ENCODE measurements at regions not wholly inside any gene's neighbourhood (a gene's known extent, or its start where the extent isn't known, plus 50 kb on each side); places are given as distances from the start of the nearest gene placed in this dataset.

GRCh38 chr5:96049398-96050272 lies 88.0 kb upstream of the ELL2 start (continued):
- TF ChIP-seq ZSCAN20 (CRISPR knock-in tag; IDR thresholded peaks at IDR 0.05) = no peak
- no peak for TF ChIP-seq HOXB13 (CRISPR knock-in tag; IDR thresholded peaks at IDR 0.05; ENCODE audit: low read depth)
- no peak for TF ChIP-seq SMC3 (IDR thresholded peaks at IDR 0.05)
- no peak for TF ChIP-seq CHD4 (IDR thresholded peaks at IDR 0.05; ENCODE audit: borderline replicate concordance)
- TF ChIP-seq NR3C1 (IDR thresholded peaks at IDR 0.05) = no peak
- TF ChIP-seq SREBF2 (IDR thresholded peaks at IDR 0.05) = no peak
- TF ChIP-seq TP53 (CRISPR knock-in tag; IDR thresholded peaks at IDR 0.05) = no peak
- no peak for TF ChIP-seq CBX2 (IDR thresholded peaks at IDR 0.05; ENCODE audit: borderline replicate concordance, low read depth)
- TF ChIP-seq MAZ (IDR thresholded peaks at IDR 0.05; ENCODE audit: borderline replicate concordance, low read depth, low read length) = no peak

- TF ChIP-seq RCOR1 (IDR thresholded peaks at IDR 0.05; ENCODE audit: low read depth, low read length) (no peak), ZC3H11A (IDR thresholded peaks at IDR 0.05) (no peak), SMC3 (IDR thresholded peaks at IDR 0.05) (no peak), MYC (IDR thresholded peaks at IDR 0.05; ENCODE audit: borderline replicate concordance, low read length) (no peak), CBX8 (IDR thresholded peaks at IDR 0.05) (no peak)
- POLR2A ChIA-PET = no interaction called here
- DNase-seq (ENCODE audit: low read depth in 1 of 2, low spot score in 1 of 2) (no peak), ATAC-seq (no peak), FAIRE-seq (no peak)
- Histone ChIP-seq H3K4me2 (no peak overlapping the region), H3K27ac (no peak overlapping the region), H3K9me3 (no peaks in the 10 kb centered on the region), H3K4me3 (no peak overlapping the region), H3K4me1 (peaks cover 15% of the 10 kb centered on the region; the same call in 2 of the 3 replicates)
- CTCF ChIA-PET = no interaction called here
- 86% methylated on average over 6 of the region's 6 CpGs for WGBS (ENCODE audit: missing lambda C conversion rate)
Observed at GRCh38 chr5:96048763-96049162, 87.1 kb upstream of the ELL2 start.

GRCh38 chr5:96045888-96046287 lies 84.2 kb upstream of the ELL2 start:
- 67% methylated on average over 5 of the region's 5 CpGs for WGBS (ENCODE audit: missing lambda C conversion rate)
- no peak for ATAC-seq
- Histone ChIP-seq H3K9me3 (no peaks in the 10 kb centered on the region), H3K4me2 (no peak overlapping the region), H3K4me1 (peaks cover 12% of the 10 kb centered on the region; the same call in 2 of the 3 replicates), H3K4me3 (no peak overlapping the region), H3K27ac (no peak overlapping the region)
- FAIRE-seq = no peak
- no peak for DNase-seq (ENCODE audit: low read depth in 1 of 2, low spot score in 1 of 2)
- ChIA-PET POLR2A (no interaction called here), CTCF (no interaction called here)
- no peak for TF ChIP-seq POLR2AphosphoS2 (conservative IDR thresholded peaks at IDR 0.05; ENCODE audit: low read length)
- TF ChIP-seq ZFP36 (IDR thresholded peaks at IDR 0.05; ENCODE audit: borderline replicate concordance, partially characterized antibody) = no peak
- no peak for TF ChIP-seq KDM1A (IDR thresholded peaks at IDR 0.05; ENCODE audit: low read depth)
- TF ChIP-seq HDAC2 (IDR thresholded peaks at IDR 0.05) = no peak
- TF ChIP-seq ZSCAN20 (CRISPR knock-in tag; IDR thresholded peaks at IDR 0.05) = no peak
- TF ChIP-seq RFX5 (IDR thresholded peaks at IDR 0.05) = no peak
- TF ChIP-seq TFCP2L1 (CRISPR knock-in tag; IDR thresholded peaks at IDR 0.05) = no peak
- TF ChIP-seq ZC3H11A (IDR thresholded peaks at IDR 0.05) = no peak
- TF ChIP-seq EHF (CRISPR knock-in tag; IDR thresholded peaks at IDR 0.05) = no peak
- TF ChIP-seq, protein P1, sequence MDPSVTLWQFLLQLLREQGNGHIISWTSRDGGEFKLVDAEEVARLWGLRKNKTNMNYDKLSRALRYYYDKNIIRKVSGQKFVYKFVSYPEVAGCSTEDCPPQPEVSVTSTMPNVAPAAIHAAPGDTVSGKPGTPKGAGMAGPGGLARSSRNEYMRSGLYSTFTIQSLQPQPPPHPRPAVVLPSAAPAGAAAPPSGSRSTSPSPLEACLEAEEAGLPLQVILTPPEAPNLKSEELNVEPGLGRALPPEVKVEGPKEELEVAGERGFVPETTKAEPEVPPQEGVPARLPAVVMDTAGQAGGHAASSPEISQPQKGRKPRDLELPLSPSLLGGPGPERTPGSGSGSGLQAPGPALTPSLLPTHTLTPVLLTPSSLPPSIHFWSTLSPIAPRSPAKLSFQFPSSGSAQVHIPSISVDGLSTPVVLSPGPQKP (IDR thresholded peaks at IDR 0.05; ENCODE audit: low read depth, low read length) = no peak
- no peak for TF ChIP-seq RCOR1 (IDR thresholded peaks at IDR 0.05; ENCODE audit: low read depth, low read length)
- no peak for TF ChIP-seq MAFK (IDR thresholded peaks at IDR 0.05; ENCODE audit: partially characterized antibody)
- TF ChIP-seq TP53 (CRISPR knock-in tag; IDR thresholded peaks at IDR 0.05) = no peak
- TF ChIP-seq PHF8 (IDR thresholded peaks at IDR 0.05; ENCODE audit: borderline replicate concordance, low read depth) = no peak
- no peak for TF ChIP-seq RARB (CRISPR knock-in tag; IDR thresholded peaks at IDR 0.05)
- TF ChIP-seq, protein P2, sequence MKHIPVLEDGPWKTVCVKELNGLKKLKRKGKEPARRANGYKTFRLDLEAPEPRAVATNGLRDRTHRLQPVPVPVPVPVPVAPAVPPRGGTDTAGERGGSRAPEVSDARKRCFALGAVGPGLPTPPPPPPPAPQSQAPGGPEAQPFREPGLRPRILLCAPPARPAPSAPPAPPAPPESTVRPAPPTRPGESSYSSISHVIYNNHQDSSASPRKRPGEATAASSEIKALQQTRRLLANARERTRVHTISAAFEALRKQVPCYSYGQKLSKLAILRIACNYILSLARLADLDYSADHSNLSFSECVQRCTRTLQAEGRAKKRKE (CRISPR knock-in tag; IDR thresholded peaks at IDR 0.05; ENCODE audit: low read depth) = no peak
- TF ChIP-seq RAD21 (conservative IDR thresholded peaks at IDR 0.05 in 1 of 2, IDR thresholded peaks at IDR 0.05 in 1 of 2) = no peak

Measured in A549 (cell line).